ENCODE measurements at regions not wholly inside any gene's neighbourhood (a gene's known extent, or its start where the extent isn't known, plus 50 kb on each side); places are given as distances from the start of the nearest gene placed in this dataset.

DNA sequence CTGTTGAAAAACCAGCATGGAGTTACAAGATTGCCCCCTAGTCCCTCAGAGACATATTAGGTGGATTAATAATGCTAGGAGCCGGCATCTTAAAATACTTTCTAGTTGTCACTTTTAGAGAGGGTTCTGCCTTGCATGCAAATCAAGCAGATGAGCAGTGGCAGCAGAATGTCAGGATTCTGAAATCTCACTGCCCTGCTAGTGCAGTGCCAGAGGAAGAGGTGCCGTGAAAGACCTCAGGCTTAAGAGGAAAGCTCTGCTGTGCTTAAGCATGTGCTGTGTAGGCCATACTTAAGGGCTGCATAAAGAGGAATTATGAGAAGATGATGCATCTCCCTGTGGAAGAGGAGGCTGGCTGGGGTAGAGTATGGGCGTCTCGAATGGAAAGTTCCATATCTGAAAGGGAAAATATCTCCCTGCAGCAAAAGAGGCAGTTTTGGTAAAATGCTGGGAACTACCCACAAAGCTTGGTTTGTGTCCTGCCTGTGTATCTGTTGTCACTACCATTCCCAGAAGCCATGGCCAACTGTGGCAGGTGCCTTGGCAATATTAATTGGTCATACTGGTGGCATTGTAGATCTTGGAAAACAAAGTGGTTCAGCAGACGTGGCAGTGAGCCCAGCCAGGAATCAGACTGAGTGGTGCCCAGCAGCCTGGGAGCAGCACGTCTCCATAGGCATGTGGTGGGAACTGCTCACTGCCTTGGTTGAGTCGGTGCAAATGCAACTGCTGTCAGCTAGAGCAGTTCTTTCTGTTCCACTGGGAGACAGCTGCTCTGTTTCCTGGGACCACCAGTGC lies 131.9 kb downstream of the EVA1A start:
- POLR2A ChIA-PET = no interaction called here
- Mint-ChIP-seq H3K9me3 (peaks cover 6% of the 10 kb centered on the region), H3K4me1 (peaks cover 60% of the 10 kb centered on the region), H3K4me3 (no peak overlapping the region), H3K27me3 (ENCODE audit: low read depth) (peaks cover 2% of the 10 kb centered on the region; the same call in 1 of the 2 replicates), H3K36me3 (peaks cover 5% of the 10 kb centered on the region), H3K27ac (no peak overlapping the region)
- DNase-seq (ENCODE audit: low spot score) (no peak), ATAC-seq (no peak)
- TF ChIP-seq MXD4 (CRISPR knock-in tag; IDR thresholded peaks at IDR 0.05; ENCODE audit: borderline replicate concordance) (no peak), NFYB (CRISPR knock-in tag; conservative IDR thresholded peaks at IDR 0.05; ENCODE audit: low read depth) (no peak), JAZF1 (CRISPR knock-in tag; IDR thresholded peaks at IDR 0.05) (no peak), SMAD4 (CRISPR knock-in tag; IDR thresholded peaks at IDR 0.05) (no peak), JUN (CRISPR knock-in tag; IDR thresholded peaks at IDR 0.05) (no peak), ZNF121 (CRISPR knock-in tag; IDR thresholded peaks at IDR 0.05) (no peak), FOXJ3 (CRISPR knock-in tag; IDR thresholded peaks at IDR 0.05; ENCODE audit: borderline replicate concordance) (no peak)
- TF ChIP-seq, protein P1, sequence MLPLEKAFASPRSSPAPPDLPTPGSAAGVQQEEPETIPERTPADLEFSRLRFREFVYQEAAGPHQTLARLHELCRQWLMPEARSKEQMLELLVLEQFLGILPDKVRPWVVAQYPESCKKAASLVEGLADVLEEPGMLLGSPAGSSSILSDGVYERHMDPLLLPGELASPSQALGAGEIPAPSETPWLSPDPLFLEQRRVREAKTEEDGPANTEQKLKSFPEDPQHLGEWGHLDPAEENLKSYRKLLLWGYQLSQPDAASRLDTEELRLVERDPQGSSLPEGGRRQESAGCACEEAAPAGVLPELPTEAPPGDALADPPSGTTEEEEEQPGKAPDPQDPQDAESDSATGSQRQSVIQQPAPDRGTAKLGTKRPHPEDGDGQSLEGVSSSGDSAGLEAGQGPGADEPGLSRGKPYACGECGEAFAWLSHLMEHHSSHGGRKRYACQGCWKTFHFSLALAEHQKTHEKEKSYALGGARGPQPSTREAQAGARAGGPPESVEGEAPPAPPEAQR (CRISPR knock-in tag; IDR thresholded peaks at IDR 0.05) = no peak
- TF ChIP-seq, protein P2, sequence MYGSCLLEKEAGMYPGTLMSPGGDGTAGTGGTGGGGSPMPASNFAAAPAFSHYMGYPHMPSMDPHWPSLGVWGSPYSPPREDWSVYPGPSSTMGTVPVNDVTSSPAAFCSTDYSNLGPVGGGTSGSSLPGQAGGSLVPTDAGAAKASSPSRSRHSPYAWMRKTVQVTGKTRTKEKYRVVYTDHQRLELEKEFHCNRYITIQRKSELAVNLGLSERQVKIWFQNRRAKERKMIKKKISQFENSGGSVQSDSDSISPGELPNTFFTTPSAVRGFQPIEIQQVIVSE (CRISPR knock-in tag; IDR thresholded peaks at IDR 0.05; ENCODE audit: borderline replicate concordance) = no peak
- TF ChIP-seq, protein P3, sequence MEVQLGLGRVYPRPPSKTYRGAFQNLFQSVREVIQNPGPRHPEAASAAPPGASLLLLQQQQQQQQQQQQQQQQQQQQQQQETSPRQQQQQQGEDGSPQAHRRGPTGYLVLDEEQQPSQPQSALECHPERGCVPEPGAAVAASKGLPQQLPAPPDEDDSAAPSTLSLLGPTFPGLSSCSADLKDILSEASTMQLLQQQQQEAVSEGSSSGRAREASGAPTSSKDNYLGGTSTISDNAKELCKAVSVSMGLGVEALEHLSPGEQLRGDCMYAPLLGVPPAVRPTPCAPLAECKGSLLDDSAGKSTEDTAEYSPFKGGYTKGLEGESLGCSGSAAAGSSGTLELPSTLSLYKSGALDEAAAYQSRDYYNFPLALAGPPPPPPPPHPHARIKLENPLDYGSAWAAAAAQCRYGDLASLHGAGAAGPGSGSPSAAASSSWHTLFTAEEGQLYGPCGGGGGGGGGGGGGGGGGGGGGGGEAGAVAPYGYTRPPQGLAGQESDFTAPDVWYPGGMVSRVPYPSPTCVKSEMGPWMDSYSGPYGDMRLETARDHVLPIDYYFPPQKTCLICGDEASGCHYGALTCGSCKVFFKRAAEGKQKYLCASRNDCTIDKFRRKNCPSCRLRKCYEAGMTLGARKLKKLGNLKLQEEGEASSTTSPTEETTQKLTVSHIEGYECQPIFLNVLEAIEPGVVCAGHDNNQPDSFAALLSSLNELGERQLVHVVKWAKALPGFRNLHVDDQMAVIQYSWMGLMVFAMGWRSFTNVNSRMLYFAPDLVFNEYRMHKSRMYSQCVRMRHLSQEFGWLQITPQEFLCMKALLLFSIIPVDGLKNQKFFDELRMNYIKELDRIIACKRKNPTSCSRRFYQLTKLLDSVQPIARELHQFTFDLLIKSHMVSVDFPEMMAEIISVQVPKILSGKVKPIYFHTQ (CRISPR knock-in tag; IDR thresholded peaks at IDR 0.05) = no peak
- CTCF ChIA-PET = interaction anchor here (1.0 kb wide), 1 partner anchor 364 kb away, joined by 3 read pairs; no protein-coding TSS in a partner anchor

DNA sequence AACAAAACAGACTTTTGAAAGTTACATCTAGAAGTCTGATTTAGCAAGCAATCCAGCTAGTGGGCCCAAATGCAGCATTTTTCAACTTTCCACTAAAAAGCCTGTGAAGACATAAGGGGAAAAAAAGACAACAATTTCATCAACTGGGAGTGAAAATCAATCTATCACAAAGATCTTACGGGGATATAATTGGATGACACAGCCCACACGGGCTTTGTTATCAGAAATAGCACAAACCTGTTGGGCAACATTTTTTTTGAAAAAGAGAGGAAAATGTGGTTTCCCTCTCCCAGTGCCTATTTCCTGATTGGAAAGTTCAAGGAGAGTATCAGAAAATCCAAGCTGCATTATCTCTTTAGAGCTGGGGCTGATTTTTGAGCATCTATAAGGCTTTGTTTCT lies 132.7 kb downstream of the EVA1A start:
- no peak for ATAC-seq
- H3K27ac Mint-ChIP-seq = no peak overlapping the region
- H3K4me1 Mint-ChIP-seq = peaks cover 60% of the 10 kb centered on the region
- H3K4me3 Mint-ChIP-seq = no peak overlapping the region
- ChIA-PET POLR2A (no interaction called here), CTCF (interaction anchor here (0.6 to 1.0 kb wide), 2 partner anchors 291 to 364 kb away, joined by 3 to 4 read pairs; no protein-coding TSS in a partner anchor)
- H3K27me3 Mint-ChIP-seq (ENCODE audit: low read depth) = peaks cover 2% of the 10 kb centered on the region; the same call in 1 of the 2 replicates
- peaks cover 6% of the 10 kb centered on the region for H3K9me3 Mint-ChIP-seq
- DNase-seq (ENCODE audit: low spot score) = no peak
- peaks cover 5% of the 10 kb centered on the region for H3K36me3 Mint-ChIP-seq
- TF ChIP-seq, protein P4, sequence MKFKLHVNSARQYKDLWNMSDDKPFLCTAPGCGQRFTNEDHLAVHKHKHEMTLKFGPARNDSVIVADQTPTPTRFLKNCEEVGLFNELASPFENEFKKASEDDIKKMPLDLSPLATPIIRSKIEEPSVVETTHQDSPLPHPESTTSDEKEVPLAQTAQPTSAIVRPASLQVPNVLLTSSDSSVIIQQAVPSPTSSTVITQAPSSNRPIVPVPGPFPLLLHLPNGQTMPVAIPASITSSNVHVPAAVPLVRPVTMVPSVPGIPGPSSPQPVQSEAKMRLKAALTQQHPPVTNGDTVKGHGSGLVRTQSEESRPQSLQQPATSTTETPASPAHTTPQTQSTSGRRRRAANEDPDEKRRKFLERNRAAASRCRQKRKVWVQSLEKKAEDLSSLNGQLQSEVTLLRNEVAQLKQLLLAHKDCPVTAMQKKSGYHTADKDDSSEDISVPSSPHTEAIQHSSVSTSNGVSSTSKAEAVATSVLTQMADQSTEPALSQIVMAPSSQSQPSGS (CRISPR knock-in tag; IDR thresholded peaks at IDR 0.05; ENCODE audit: borderline replicate concordance, low read depth) = no peak
- no peak for TF ChIP-seq ELF4 (CRISPR knock-in tag; IDR thresholded peaks at IDR 0.05; ENCODE audit: low read depth)
- TF ChIP-seq, protein P5, sequence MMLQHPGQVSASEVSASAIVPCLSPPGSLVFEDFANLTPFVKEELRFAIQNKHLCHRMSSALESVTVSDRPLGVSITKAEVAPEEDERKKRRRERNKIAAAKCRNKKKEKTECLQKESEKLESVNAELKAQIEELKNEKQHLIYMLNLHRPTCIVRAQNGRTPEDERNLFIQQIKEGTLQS (CRISPR knock-in tag; conservative IDR thresholded peaks at IDR 0.05) = no peak
- no peak for TF ChIP-seq NFYB (CRISPR knock-in tag; conservative IDR thresholded peaks at IDR 0.05; ENCODE audit: low read depth)
- TF ChIP-seq ESRRA (CRISPR knock-in tag; IDR thresholded peaks at IDR 0.05; ENCODE audit: borderline replicate concordance) = no peak
- no peak for TF ChIP-seq GRHL2 (CRISPR knock-in tag; IDR thresholded peaks at IDR 0.05; ENCODE audit: insufficient replicate concordance, severe bottlenecking)
- TF ChIP-seq, protein P6, sequence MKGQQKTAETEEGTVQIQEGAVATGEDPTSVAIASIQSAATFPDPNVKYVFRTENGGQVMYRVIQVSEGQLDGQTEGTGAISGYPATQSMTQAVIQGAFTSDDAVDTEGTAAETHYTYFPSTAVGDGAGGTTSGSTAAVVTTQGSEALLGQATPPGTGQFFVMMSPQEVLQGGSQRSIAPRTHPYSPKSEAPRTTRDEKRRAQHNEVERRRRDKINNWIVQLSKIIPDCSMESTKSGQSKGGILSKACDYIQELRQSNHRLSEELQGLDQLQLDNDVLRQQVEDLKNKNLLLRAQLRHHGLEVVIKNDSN (CRISPR knock-in tag; IDR thresholded peaks at IDR 0.05) = no peak
- TF ChIP-seq, protein P7, sequence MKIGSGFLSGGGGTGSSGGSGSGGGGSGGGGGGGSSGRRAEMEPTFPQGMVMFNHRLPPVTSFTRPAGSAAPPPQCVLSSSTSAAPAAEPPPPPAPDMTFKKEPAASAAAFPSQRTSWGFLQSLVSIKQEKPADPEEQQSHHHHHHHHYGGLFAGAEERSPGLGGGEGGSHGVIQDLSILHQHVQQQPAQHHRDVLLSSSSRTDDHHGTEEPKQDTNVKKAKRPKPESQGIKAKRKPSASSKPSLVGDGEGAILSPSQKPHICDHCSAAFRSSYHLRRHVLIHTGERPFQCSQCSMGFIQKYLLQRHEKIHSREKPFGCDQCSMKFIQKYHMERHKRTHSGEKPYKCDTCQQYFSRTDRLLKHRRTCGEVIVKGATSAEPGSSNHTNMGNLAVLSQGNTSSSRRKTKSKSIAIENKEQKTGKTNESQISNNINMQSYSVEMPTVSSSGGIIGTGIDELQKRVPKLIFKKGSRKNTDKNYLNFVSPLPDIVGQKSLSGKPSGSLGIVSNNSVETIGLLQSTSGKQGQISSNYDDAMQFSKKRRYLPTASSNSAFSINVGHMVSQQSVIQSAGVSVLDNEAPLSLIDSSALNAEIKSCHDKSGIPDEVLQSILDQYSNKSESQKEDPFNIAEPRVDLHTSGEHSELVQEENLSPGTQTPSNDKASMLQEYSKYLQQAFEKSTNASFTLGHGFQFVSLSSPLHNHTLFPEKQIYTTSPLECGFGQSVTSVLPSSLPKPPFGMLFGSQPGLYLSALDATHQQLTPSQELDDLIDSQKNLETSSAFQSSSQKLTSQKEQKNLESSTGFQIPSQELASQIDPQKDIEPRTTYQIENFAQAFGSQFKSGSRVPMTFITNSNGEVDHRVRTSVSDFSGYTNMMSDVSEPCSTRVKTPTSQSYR (CRISPR knock-in tag; IDR thresholded peaks at IDR 0.05) = no peak
- no peak for TF ChIP-seq NFE2L1 (CRISPR knock-in tag; IDR thresholded peaks at IDR 0.05)
